Spleen (tissue), 7 donors: ENCODE measurements at regions not wholly inside any gene's neighbourhood (a gene's known extent, or its start where the extent isn't known, plus 50 kb on each side); places are given as distances from the start of the nearest gene placed in this dataset.

Source experiments
- CTCF ChIP-seq, 11 experiments: fragments of 200-600 bp in 7 of 11; fragments of 450-650 bp in 4 of 11; sonication (generic) in 4 of 11; IDR thresholded peaks in 8 of 11; conservative IDR thresholded peaks in 3 of 11; 1 replicate in 7 of 11; 2 replicates in 4 of 11; pipeline versions ENCODE4 v1.4.0 to v1.8.0; 2016 to 2021; ENCODE audit warnings: antibody characterized with exemption in 11 of 11, inconsistent platforms in 4 of 11, mild to moderate bottlenecking in 1 of 11
- POLR2A ChIP-seq, 3 donors: fragments of 450-650 bp; IDR thresholded peaks; one replicate each; pipeline ENCODE4 v1.5.1; 2017; ENCODE audit warnings: antibody characterized with exemption in 3 of 3, mild to moderate bottlenecking in 1 of 3
- POLR2AphosphoS5 ChIP-seq, 3 donors: sonication (generic); formaldehyde crosslinking; IDR thresholded peaks; one replicate each; pipeline ENCODE4 v1.5.1; 2017; ENCODE audit warnings: antibody characterized with exemption in 3 of 3
- donor health status: DM: no; HTN: no; CAD: no; lungs with moderate emphysema.
- donor health status: DM: no; HTN: no; CAD: no.
- donor health status: DM: no; HTN: no; CAD: no.

- no peak for TF ChIP-seq CTCF (IDR thresholded peaks at IDR 0.05 in 8 of 11, conservative IDR thresholded peaks at IDR 0.05 in 3 of 11)
- TF ChIP-seq POLR2AphosphoS5 (IDR thresholded peaks at IDR 0.05): no peak
- no peak for TF ChIP-seq POLR2A (IDR thresholded peaks at IDR 0.05)
Measured at GRCh38 chr21:38067086-38067739, 151.0 kb upstream of the KCNJ6 start.
